ENCODE measurements at regions not wholly inside any gene's neighbourhood (a gene's known extent, or its start where the extent isn't known, plus 50 kb on each side); places are given as distances from the start of the nearest gene placed in this dataset.

DNA sequence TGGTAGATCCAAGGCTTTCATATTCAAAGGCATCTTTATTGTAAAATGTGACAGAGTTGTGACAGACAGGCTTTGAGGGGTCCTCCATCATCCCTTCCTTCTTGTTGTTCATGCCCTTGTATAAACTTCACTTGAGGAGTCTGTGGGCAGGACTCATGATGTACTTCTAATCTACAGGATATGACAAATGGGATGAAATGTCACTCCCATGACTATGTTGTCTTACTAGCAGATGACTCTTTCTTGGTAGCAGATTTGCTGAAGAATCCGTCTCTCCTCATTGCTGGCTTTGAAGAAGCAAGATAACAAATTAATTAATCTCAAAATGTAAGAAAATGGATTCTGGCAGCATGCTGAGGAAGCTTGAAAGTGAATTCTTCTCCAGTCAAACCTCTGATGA lies 566.1 kb downstream of the TFAP2B start (continued):
- TF ChIP-seq, protein P1, sequence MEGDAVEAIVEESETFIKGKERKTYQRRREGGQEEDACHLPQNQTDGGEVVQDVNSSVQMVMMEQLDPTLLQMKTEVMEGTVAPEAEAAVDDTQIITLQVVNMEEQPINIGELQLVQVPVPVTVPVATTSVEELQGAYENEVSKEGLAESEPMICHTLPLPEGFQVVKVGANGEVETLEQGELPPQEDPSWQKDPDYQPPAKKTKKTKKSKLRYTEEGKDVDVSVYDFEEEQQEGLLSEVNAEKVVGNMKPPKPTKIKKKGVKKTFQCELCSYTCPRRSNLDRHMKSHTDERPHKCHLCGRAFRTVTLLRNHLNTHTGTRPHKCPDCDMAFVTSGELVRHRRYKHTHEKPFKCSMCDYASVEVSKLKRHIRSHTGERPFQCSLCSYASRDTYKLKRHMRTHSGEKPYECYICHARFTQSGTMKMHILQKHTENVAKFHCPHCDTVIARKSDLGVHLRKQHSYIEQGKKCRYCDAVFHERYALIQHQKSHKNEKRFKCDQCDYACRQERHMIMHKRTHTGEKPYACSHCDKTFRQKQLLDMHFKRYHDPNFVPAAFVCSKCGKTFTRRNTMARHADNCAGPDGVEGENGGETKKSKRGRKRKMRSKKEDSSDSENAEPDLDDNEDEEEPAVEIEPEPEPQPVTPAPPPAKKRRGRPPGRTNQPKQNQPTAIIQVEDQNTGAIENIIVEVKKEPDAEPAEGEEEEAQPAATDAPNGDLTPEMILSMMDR (conservative IDR thresholded peaks at IDR 0.05; ENCODE audit: low read depth in 2 of 2): no peak
- TF ChIP-seq ZNF114 (CRISPR knock-in tag; IDR thresholded peaks at IDR 0.05) (no peak), ZNF331 (CRISPR knock-in tag; IDR thresholded peaks at IDR 0.05; ENCODE audit: low read depth) (no peak), POLR2AphosphoS5 (IDR thresholded peaks at IDR 0.05; ENCODE audit: low read depth) (no peak), EZH2 (IDR thresholded peaks at IDR 0.05; ENCODE audit: low read depth, unreplicated experiment) (no peak), STAT1 (IDR thresholded peaks at IDR 0.05; ENCODE audit: unreplicated experiment) (no peak), JUNB (IDR thresholded peaks at IDR 0.05; ENCODE audit: unreplicated experiment) (no peak)
- TF ChIP-seq, protein P2, sequence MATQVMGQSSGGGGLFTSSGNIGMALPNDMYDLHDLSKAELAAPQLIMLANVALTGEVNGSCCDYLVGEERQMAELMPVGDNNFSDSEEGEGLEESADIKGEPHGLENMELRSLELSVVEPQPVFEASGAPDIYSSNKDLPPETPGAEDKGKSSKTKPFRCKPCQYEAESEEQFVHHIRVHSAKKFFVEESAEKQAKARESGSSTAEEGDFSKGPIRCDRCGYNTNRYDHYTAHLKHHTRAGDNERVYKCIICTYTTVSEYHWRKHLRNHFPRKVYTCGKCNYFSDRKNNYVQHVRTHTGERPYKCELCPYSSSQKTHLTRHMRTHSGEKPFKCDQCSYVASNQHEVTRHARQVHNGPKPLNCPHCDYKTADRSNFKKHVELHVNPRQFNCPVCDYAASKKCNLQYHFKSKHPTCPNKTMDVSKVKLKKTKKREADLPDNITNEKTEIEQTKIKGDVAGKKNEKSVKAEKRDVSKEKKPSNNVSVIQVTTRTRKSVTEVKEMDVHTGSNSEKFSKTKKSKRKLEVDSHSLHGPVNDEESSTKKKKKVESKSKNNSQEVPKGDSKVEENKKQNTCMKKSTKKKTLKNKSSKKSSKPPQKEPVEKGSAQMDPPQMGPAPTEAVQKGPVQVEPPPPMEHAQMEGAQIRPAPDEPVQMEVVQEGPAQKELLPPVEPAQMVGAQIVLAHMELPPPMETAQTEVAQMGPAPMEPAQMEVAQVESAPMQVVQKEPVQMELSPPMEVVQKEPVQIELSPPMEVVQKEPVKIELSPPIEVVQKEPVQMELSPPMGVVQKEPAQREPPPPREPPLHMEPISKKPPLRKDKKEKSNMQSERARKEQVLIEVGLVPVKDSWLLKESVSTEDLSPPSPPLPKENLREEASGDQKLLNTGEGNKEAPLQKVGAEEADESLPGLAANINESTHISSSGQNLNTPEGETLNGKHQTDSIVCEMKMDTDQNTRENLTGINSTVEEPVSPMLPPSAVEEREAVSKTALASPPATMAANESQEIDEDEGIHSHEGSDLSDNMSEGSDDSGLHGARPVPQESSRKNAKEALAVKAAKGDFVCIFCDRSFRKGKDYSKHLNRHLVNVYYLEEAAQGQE (IDR thresholded peaks at IDR 0.05; ENCODE audit: unreplicated experiment): no peak
- TF ChIP-seq, protein P3, sequence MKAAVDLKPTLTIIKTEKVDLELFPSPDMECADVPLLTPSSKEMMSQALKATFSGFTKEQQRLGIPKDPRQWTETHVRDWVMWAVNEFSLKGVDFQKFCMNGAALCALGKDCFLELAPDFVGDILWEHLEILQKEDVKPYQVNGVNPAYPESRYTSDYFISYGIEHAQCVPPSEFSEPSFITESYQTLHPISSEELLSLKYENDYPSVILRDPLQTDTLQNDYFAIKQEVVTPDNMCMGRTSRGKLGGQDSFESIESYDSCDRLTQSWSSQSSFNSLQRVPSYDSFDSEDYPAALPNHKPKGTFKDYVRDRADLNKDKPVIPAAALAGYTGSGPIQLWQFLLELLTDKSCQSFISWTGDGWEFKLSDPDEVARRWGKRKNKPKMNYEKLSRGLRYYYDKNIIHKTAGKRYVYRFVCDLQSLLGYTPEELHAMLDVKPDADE (IDR thresholded peaks at IDR 0.05): no peak

DNA sequence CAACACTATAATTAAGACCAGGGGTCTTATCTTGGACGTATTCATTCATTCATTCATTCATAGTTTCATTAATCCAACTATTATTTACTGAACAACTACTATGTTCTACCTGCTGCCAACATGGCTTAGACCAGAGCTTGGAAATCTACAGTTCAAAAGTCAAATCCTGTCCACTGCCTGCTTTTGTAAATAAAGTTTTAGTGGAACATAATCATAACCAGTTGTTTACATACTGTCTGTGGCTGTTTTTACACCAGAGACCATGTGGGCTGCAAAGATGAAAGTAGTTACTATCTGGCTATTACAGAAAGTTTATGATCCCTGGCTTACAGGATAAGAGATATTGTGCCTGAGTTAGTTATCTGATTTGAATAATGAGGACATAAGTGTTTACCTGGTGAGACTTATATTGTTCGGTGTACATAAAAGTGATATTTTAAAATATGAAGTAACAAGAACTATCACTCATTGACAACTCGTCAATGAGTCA lies 567.7 kb downstream of the TFAP2B start:
- Mint-ChIP-seq H3K27ac (no peak overlapping the region), H3K4me3 (no peak overlapping the region), H3K36me3 (ENCODE audit: low read depth) (no peaks in the 10 kb centered on the region), H3K9me3 (peaks cover 2% of the 10 kb centered on the region; the same call in 1 of the 3 replicates), H3K27me3 (ENCODE audit: insufficient read depth, low read depth, poor library complexity) (no peaks in the 10 kb centered on the region), H3K4me1 (peaks cover 9% of the 10 kb centered on the region; the same call in 2 of the 3 replicates)
- Histone ChIP-seq H3K4me3 (no peak overlapping the region), H3K4me2 (no peak overlapping the region), H3K9me2 (ENCODE audit: insufficient read depth) (no peaks in the 10 kb centered on the region), H3K27me3 (ENCODE audit: insufficient read depth) (no peaks in the 10 kb centered on the region), H4K20me1 (replicated peaks; ENCODE audit: insufficient read depth) (no peaks in the 10 kb centered on the region), H3K4me1 (ENCODE audit: insufficient read depth) (peaks cover 4% of the 10 kb centered on the region; the same call in 1 of the 2 replicates), H3K27ac (ENCODE audit: low read depth) (no peak overlapping the region), H3K36me3 (ENCODE audit: insufficient read depth) (no peaks in the 10 kb centered on the region), H2AFZ (no peak overlapping the region), H3K79me2 (replicated peaks; ENCODE audit: insufficient read depth) (no peaks in the 10 kb centered on the region), H3F3A (replicated peaks; ENCODE audit: low read depth) (no peaks in the 10 kb centered on the region)
- ATAC-seq (no peak), DNase-seq (ENCODE audit: low spot score) (no peak)
- TF ChIP-seq, protein P2 (IDR thresholded peaks at IDR 0.05; ENCODE audit: unreplicated experiment): no peak
- no peak for TF ChIP-seq ZNF114 (CRISPR knock-in tag; IDR thresholded peaks at IDR 0.05)
- TF ChIP-seq NANOG (IDR thresholded peaks at IDR 0.05; ENCODE audit: borderline replicate concordance): no peak
- TF ChIP-seq ZNF331 (CRISPR knock-in tag; IDR thresholded peaks at IDR 0.05; ENCODE audit: low read depth): no peak
